ENCODE measurements at regions not wholly inside any gene's neighbourhood (a gene's known extent, or its start where the extent isn't known, plus 50 kb on each side); places are given as distances from the start of the nearest gene placed in this dataset.

GRCh38 chr15:35979608-35980007 is 433.6 kb upstream of the DPH6 start:
- H3K27me3 ChIP-seq (ENCODE audit: control insufficient read depth in 2 of 2, insufficient read depth in 2 of 2, low read length in 2 of 2): no peaks in the 10 kb centered on the region
- ATAC-seq (no peak), FAIRE-seq (no peak), DNase-seq (ENCODE audit: extremely low read depth in 1 of 4, low spot score in 3 of 4) (no peak)
- in situ Hi-C loops (cut with MboI): no loop called here
- H3K79me2 ChIP-seq (ENCODE audit: control insufficient read depth, insufficient read depth, low read length): no peaks in the 10 kb centered on the region
- H3K9me3 ChIP-seq (replicated peaks; ENCODE audit: control insufficient read depth, insufficient read depth, low read depth, low read length): no peaks in the 10 kb centered on the region
- H3K36me3 ChIP-seq (ENCODE audit: control insufficient read depth, insufficient read depth, low read length): no peaks in the 10 kb centered on the region
- no peaks in the 10 kb centered on the region for H3K4me1 ChIP-seq (replicated peaks in 1 of 2; ENCODE audit: control insufficient read depth in 2 of 2, insufficient read depth in 2 of 2, low read length in 2 of 2)
- intact Hi-C loops (cut with micrococcal nuclease): no loop called here
- H2AFZ ChIP-seq (ENCODE audit: low read depth, low read length): no peak overlapping the region
- H3K4me2 ChIP-seq (ENCODE audit: insufficient read depth, low read length): no peak overlapping the region
- no peaks in the 10 kb centered on the region for H4K20me1 ChIP-seq (replicated peaks; ENCODE audit: control insufficient read depth, insufficient read depth, low read length)
- no peak overlapping the region for H3K4me3 ChIP-seq
- ChIA-PET CTCF (ENCODE audit: low intra/inter-chr PET ratio) (no interaction called here), POLR2A (no interaction called here)
- no peak overlapping the region for H3K9ac ChIP-seq (ENCODE audit: insufficient read depth in 1 of 2, low read depth in 2 of 2, low read length in 2 of 2)
- no peaks in the 10 kb centered on the region for H3K9me1 ChIP-seq (ENCODE audit: control insufficient read depth, insufficient read depth, low read length)
- no TSS peak for BruUV-seq (replicated peaks)
- no peak overlapping the region for H3K27ac ChIP-seq (ENCODE audit: extremely low read depth, low read depth, low read length)
- 0% methylated on average over 2 of the region's 2 CpGs for WGBS (ENCODE audit: insufficient coverage, low coverage, missing lambda C conversion rate)
- no peak for TF ChIP-seq FOXK1 (CRISPR knock-in tag; IDR thresholded peaks at IDR 0.05; ENCODE audit: borderline replicate concordance)
- TF ChIP-seq EP300 (IDR thresholded peaks at IDR 0.05; ENCODE audit: low read length): no peak
- no peak for TF ChIP-seq ARNT (IDR thresholded peaks at IDR 0.05)
- no peak for TF ChIP-seq GTF2E2 (tag; IDR thresholded peaks at IDR 0.05)

DNA sequence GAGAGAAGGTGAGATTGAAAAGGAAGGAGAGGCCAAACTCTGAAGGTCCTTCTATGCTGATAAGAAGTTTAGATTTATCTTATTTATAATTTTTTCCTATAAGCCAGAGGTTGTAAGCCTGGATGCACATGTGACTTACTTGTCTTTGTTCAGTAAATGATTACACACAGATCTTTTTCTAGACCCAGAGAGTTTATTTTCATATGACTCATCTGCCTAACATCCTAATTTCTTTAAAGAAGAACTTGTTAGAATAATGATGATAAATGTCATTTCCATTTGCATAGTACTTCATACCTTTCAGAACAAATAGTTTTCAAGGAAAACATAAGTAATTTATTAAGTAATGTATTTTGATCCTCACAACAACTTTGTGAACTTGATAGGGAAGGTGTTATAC is 434.8 kb upstream of the DPH6 start:
- H3K27me3 ChIP-seq (ENCODE audit: control insufficient read depth in 2 of 2, insufficient read depth in 2 of 2, low read length in 2 of 2): no peaks in the 10 kb centered on the region
- no peaks in the 10 kb centered on the region for H3K4me1 ChIP-seq (replicated peaks in 1 of 2; ENCODE audit: control insufficient read depth in 2 of 2, insufficient read depth in 2 of 2, low read length in 2 of 2)
- H3K4me3 ChIP-seq: no peak overlapping the region
- no peak overlapping the region for H3K4me2 ChIP-seq (ENCODE audit: insufficient read depth, low read length)
- DNase-seq (ENCODE audit: extremely low read depth in 1 of 4, low spot score in 3 of 4) (no peak), FAIRE-seq (no peak), ATAC-seq (no peak)
- no peak overlapping the region for H3K27ac ChIP-seq (ENCODE audit: extremely low read depth, low read depth, low read length)
- H3K79me2 ChIP-seq (ENCODE audit: control insufficient read depth, insufficient read depth, low read length): no peaks in the 10 kb centered on the region
- H4K20me1 ChIP-seq (replicated peaks; ENCODE audit: control insufficient read depth, insufficient read depth, low read length): no peaks in the 10 kb centered on the region
- no peaks in the 10 kb centered on the region for H3K36me3 ChIP-seq (ENCODE audit: control insufficient read depth, insufficient read depth, low read length)
- in situ Hi-C loops (cut with MboI): no loop called here
- H2AFZ ChIP-seq (ENCODE audit: low read depth, low read length): no peak overlapping the region
- H3K9ac ChIP-seq (ENCODE audit: insufficient read depth in 1 of 2, low read depth in 2 of 2, low read length in 2 of 2): no peak overlapping the region
- no TSS peak for BruUV-seq (replicated peaks)
- ChIA-PET POLR2A (no interaction called here), CTCF (ENCODE audit: low intra/inter-chr PET ratio) (no interaction called here)
- no peaks in the 10 kb centered on the region for H3K9me1 ChIP-seq (ENCODE audit: control insufficient read depth, insufficient read depth, low read length)
- intact Hi-C loops (cut with micrococcal nuclease): no loop called here
- no peaks in the 10 kb centered on the region for H3K9me3 ChIP-seq (replicated peaks; ENCODE audit: control insufficient read depth, insufficient read depth, low read depth, low read length)
- TF ChIP-seq, protein P1, sequence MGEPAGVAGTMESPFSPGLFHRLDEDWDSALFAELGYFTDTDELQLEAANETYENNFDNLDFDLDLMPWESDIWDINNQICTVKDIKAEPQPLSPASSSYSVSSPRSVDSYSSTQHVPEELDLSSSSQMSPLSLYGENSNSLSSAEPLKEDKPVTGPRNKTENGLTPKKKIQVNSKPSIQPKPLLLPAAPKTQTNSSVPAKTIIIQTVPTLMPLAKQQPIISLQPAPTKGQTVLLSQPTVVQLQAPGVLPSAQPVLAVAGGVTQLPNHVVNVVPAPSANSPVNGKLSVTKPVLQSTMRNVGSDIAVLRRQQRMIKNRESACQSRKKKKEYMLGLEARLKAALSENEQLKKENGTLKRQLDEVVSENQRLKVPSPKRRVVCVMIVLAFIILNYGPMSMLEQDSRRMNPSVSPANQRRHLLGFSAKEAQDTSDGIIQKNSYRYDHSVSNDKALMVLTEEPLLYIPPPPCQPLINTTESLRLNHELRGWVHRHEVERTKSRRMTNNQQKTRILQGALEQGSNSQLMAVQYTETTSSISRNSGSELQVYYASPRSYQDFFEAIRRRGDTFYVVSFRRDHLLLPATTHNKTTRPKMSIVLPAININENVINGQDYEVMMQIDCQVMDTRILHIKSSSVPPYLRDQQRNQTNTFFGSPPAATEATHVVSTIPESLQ (CRISPR knock-in tag; IDR thresholded peaks at IDR 0.05): no peak
- TF ChIP-seq ZNF165 (CRISPR knock-in tag; IDR thresholded peaks at IDR 0.05; ENCODE audit: borderline replicate concordance): no peak
- TF ChIP-seq, protein P2, sequence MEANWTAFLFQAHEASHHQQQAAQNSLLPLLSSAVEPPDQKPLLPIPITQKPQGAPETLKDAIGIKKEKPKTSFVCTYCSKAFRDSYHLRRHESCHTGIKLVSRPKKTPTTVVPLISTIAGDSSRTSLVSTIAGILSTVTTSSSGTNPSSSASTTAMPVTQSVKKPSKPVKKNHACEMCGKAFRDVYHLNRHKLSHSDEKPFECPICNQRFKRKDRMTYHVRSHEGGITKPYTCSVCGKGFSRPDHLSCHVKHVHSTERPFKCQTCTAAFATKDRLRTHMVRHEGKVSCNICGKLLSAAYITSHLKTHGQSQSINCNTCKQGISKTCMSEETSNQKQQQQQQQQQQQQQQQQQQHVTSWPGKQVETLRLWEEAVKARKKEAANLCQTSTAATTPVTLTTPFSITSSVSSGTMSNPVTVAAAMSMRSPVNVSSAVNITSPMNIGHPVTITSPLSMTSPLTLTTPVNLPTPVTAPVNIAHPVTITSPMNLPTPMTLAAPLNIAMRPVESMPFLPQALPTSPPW (CRISPR knock-in tag; IDR thresholded peaks at IDR 0.05): no peak
- TF ChIP-seq U2AF2 (optimal IDR thresholded peaks at IDR 0.05; ENCODE audit: low read depth, low read length): no peak
- no peak for TF ChIP-seq ZFX (CRISPR knock-in tag; IDR thresholded peaks at IDR 0.05)
- no peak for TF ChIP-seq ATF1 (CRISPR knock-in tag; IDR thresholded peaks at IDR 0.05)
- no peak for TF ChIP-seq ATF1 (tag; IDR thresholded peaks at IDR 0.05)
- no peak for TF ChIP-seq SIRT6 (IDR thresholded peaks at IDR 0.05; ENCODE audit: low read depth, low read length)
- TF ChIP-seq ZC3H11A (IDR thresholded peaks at IDR 0.05; ENCODE audit: low read depth, low read length): no peak
- TF ChIP-seq NR2C1 (IDR thresholded peaks at IDR 0.05): no peak
- TF ChIP-seq NR2C1 (tag; IDR thresholded peaks at IDR 0.05): no peak
- no peak for TF ChIP-seq L3MBTL2 (IDR thresholded peaks at IDR 0.05)
- no peak for TF ChIP-seq PHF20 (IDR thresholded peaks at IDR 0.05; ENCODE audit: partially characterized antibody)
- no peak for TF ChIP-seq STAG1 (CRISPR knock-in tag; IDR thresholded peaks at IDR 0.05; ENCODE audit: borderline replicate concordance)
- TF ChIP-seq HLTF (IDR thresholded peaks at IDR 0.05): no peak
